HUES64 (cell line): ENCODE measurements at regions not wholly inside any gene's neighbourhood (a gene's known extent, or its start where the extent isn't known, plus 50 kb on each side); places are given as distances from the start of the nearest gene placed in this dataset.

Experiments
- H3K27ac ChIP-seq: 2 replicates; pipeline ENCODE4 v1.7.0; 2013; ENCODE audit warnings: low read depth, low read length, inconsistent platforms
- H3K27me3 ChIP-seq: 2 replicates; pipeline ENCODE4 v1.6.1; 2013; ENCODE audit warnings: mild to moderate bottlenecking, low read length; ENCODE audit not compliant: insufficient read depth
- H3K36me3 ChIP-seq: 2 replicates; pipeline ENCODE4 v1.6.1; 2013; ENCODE audit warnings: mild to moderate bottlenecking, low read length; ENCODE audit not compliant: insufficient read depth
- H3K4me1 ChIP-seq: 2 replicates; pipeline ENCODE4 v1.6.1; 2013; ENCODE audit warnings: mild to moderate bottlenecking, low read length, moderate library complexity; ENCODE audit not compliant: insufficient read depth
- H3K4me3 ChIP-seq: 2 replicates; pipeline ENCODE4 v1.5.1; 2013; ENCODE audit warnings: mild to moderate bottlenecking, low read length, moderate library complexity
- H3K9ac ChIP-seq: 2 replicates; pipeline ENCODE4 v1.6.1; 2013; ENCODE audit warnings: mild to moderate bottlenecking, low read depth, low read length
- H3K9me3 ChIP-seq: 2 replicates; pipeline ENCODE4 v1.6.1; 2013; ENCODE audit warnings: low read depth, low read length; ENCODE audit not compliant: insufficient read depth
- WGBS: fragments of 150-250, 120-280 bp; methylation state at CpG from one replicate; pipeline ENCODE4 v1.1.7; 2013; ENCODE audit warnings: missing lambda C conversion rate; 5-methylcytosine and 5-hydroxymethylcytosine counted together

DNA sequence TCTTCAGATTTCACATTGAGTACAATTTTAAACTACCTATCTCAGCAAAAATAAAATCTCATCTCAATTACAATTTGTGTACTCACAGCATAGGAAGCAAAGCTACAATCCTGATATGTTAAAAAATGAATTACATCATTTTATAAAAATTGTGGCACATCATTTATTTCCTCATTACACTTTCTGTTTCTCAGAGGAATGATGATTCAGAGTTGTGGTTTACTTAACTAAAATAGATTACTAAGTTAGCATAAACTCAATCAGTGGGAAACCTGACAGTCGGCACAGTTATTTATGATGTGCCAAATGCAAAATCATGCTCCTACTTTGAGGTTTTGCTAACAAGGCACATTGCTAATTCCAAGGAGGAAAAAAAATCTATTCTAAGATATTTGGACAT is 325.0 kb downstream of the FBXO8 start:
- no peak overlapping the region for H3K4me3 ChIP-seq
- H3K27me3 ChIP-seq = no peaks in the 10 kb centered on the region
- H3K36me3 ChIP-seq = no peaks in the 10 kb centered on the region
- no peaks in the 10 kb centered on the region for H3K4me1 ChIP-seq
- no peaks in the 10 kb centered on the region for H3K9me3 ChIP-seq
- H3K9ac ChIP-seq = no peak overlapping the region
- 50% methylated on average over 1 of the region's 1 CpG for WGBS
- no peak overlapping the region for H3K27ac ChIP-seq

- H3K9me3 ChIP-seq = no peaks in the 10 kb centered on the region
- H3K9ac ChIP-seq = no peak overlapping the region
- WGBS = 84% methylated on average over 1 of the region's 1 CpG
- no peaks in the 10 kb centered on the region for H3K27me3 ChIP-seq
- no peaks in the 10 kb centered on the region for H3K36me3 ChIP-seq
- H3K4me1 ChIP-seq = no peaks in the 10 kb centered on the region
- no peak overlapping the region for H3K27ac ChIP-seq
- no peak overlapping the region for H3K4me3 ChIP-seq
Observed at GRCh38 chr4:173943547-173943946, 339.9 kb downstream of the FBXO8 start.

- Histone ChIP-seq H3K9me3 (no peaks in the 10 kb centered on the region), H3K4me1 (peaks cover 13% of the 10 kb centered on the region), H3K27ac (no peak overlapping the region), H3K27me3 (no peaks in the 10 kb centered on the region), H3K9ac (no peak overlapping the region), H3K4me3 (no peak overlapping the region), H3K36me3 (no peaks in the 10 kb centered on the region)
- WGBS = 97% methylated on average over 4 of the region's 5 CpGs
Observed at GRCh38 chr4:173940146-173940545, 343.3 kb downstream of the FBXO8 start.

DNA sequence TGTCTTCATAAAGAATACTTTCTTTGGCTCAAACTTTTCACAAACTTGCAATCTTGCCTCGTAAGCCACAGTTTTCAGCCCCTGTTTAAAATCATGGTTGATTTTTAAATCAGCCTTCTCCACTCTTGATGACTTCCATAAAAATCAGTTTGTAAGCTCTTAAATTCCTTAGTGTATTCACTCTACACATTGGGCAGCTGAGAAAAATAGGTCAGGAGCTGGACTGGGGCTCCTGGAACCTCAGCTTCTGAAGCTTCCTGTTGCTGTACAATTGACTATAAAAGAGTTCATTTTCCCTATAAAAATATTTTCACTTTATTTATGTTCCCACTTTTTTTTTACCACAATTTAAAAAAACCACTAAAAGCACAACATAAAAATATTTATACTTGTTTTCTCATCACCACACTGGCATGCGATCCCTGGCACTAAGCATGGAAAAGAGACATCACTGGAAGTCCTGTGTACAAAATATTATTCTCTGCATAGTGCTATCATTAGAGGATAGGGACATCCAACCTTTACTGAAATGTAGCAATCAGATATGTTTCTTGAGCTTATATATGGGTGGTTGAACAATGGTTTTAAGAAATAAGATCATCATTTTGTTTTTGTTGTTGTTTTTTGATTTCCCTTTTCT is 345.7 kb downstream of the FBXO8 start:
- 90% methylated on average over 2 of the region's 2 CpGs for WGBS

DNA sequence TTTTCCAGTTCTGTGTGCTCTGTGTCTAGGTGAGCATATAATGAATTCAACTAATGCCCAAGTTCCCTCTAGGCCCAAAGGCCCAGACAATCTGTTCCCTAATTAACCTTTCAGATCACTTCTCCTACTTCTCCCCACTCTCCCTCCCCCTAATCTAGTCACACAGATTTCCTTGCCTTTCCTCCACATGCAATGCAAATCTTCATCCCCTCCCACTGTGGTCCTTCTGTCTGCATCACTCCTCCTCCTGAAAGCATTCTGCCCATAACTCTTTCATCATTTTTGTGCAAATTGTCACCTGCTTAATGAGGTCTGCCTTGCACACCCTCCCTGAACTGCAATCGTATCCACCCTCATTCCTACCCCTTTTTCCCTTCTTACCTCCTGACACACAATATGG is 346.6 kb downstream of the FBXO8 start:
- 53% methylated on average over 1 of the region's 1 CpG for WGBS

More for the DNA sequence above, 345.7 kb downstream of the FBXO8 start:
- H3K27ac ChIP-seq = no peak overlapping the region
- no peaks in the 10 kb centered on the region for H3K9me3 ChIP-seq
- H3K36me3 ChIP-seq = no peaks in the 10 kb centered on the region
- peaks cover 13% of the 10 kb centered on the region for H3K4me1 ChIP-seq
- no peaks in the 10 kb centered on the region for H3K27me3 ChIP-seq
- no peak overlapping the region for H3K9ac ChIP-seq
- H3K4me3 ChIP-seq = no peak overlapping the region

GRCh38 chr4:173935622-173936405 is 347.7 kb downstream of the FBXO8 start:
- Histone ChIP-seq H3K36me3 (no peaks in the 10 kb centered on the region), H3K4me3 (no peak overlapping the region), H3K9me3 (no peaks in the 10 kb centered on the region), H3K27me3 (no peaks in the 10 kb centered on the region), H3K4me1 (peaks cover 13% of the 10 kb centered on the region), H3K9ac (no peak overlapping the region), H3K27ac (no peak overlapping the region)
- WGBS = 87% methylated on average over 3 of the region's 5 CpGs

More for the DNA sequence above, 346.6 kb downstream of the FBXO8 start:
- no peak overlapping the region for H3K9ac ChIP-seq
- no peaks in the 10 kb centered on the region for H3K9me3 ChIP-seq
- no peaks in the 10 kb centered on the region for H3K36me3 ChIP-seq
- no peak overlapping the region for H3K4me3 ChIP-seq
- H3K4me1 ChIP-seq = peaks cover 13% of the 10 kb centered on the region
- no peaks in the 10 kb centered on the region for H3K27me3 ChIP-seq
- H3K27ac ChIP-seq = no peak overlapping the region

- H3K27me3 ChIP-seq = no peaks in the 10 kb centered on the region
- WGBS = 79% methylated on average over 5 of the region's 5 CpGs
- H3K9ac ChIP-seq = no peak overlapping the region
- H3K4me3 ChIP-seq = no peak overlapping the region
- H3K27ac ChIP-seq = no peak overlapping the region
- no peaks in the 10 kb centered on the region for H3K36me3 ChIP-seq
- H3K4me1 ChIP-seq = peaks cover 13% of the 10 kb centered on the region
- H3K9me3 ChIP-seq = no peaks in the 10 kb centered on the region
Observed at GRCh38 chr4:173934933-173935620, 348.4 kb downstream of the FBXO8 start.

GRCh38 chr4:173934201-173934600 is 349.3 kb downstream of the FBXO8 start:
- H3K4me1 ChIP-seq = peaks cover 13% of the 10 kb centered on the region
- H3K9ac ChIP-seq = no peak overlapping the region
- no peaks in the 10 kb centered on the region for H3K27me3 ChIP-seq
- 82% methylated on average over 2 of the region's 2 CpGs for WGBS
- H3K27ac ChIP-seq = no peak overlapping the region
- no peak overlapping the region for H3K4me3 ChIP-seq
- no peaks in the 10 kb centered on the region for H3K9me3 ChIP-seq
- H3K36me3 ChIP-seq = no peaks in the 10 kb centered on the region

- Histone ChIP-seq H3K27ac (no peak overlapping the region), H3K9me3 (no peaks in the 10 kb centered on the region), H3K4me3 (no peak overlapping the region), H3K27me3 (no peaks in the 10 kb centered on the region), H3K4me1 (peaks cover 12% of the 10 kb centered on the region), H3K36me3 (no peaks in the 10 kb centered on the region), H3K9ac (no peak overlapping the region)
- WGBS = 92% methylated on average over 2 of the region's 2 CpGs
Observed at GRCh38 chr4:173932701-173933100, 350.8 kb downstream of the FBXO8 start.

DNA sequence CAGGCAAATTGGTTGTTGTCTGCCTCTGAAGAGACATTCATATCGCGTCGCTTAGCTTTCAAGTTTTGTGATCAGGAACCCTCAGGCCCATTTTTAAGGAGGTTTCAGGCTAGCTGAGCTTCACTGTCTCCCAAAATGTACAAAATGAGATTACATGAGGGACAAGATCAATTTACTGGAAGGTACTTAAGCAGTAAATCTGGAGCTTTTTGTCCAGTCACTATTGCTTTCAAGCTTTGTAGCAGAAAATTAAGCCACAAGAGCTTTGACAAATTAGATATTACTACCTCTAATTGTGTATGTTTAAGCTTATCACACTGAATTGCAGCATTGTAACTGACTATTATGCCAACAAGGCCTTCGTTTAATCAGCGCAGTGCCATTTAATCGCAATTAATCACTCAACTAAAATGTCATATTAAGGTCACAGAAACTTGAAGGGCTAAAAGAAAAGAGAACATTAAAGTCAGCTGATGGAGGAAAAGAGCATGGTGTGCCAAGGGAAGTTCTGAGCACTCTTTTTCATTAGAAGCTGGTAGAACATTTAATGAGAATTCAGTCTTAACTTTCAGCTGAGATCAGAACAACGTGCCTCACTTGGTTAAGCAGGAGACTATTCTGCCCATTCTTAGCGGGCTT is 353.0 kb downstream of the FBXO8 start:
- H3K27me3 ChIP-seq = no peaks in the 10 kb centered on the region
- H3K9me3 ChIP-seq = no peaks in the 10 kb centered on the region
- WGBS = 90% methylated on average over 8 of the region's 8 CpGs
- H3K36me3 ChIP-seq = no peaks in the 10 kb centered on the region
- no peak overlapping the region for H3K4me3 ChIP-seq
- H3K27ac ChIP-seq = no peak overlapping the region
- no peak overlapping the region for H3K9ac ChIP-seq
- H3K4me1 ChIP-seq = no peaks in the 10 kb centered on the region

- Histone ChIP-seq H3K27me3 (no peaks in the 10 kb centered on the region), H3K27ac (no peak overlapping the region), H3K4me1 (no peaks in the 10 kb centered on the region), H3K9ac (no peak overlapping the region), H3K36me3 (no peaks in the 10 kb centered on the region), H3K9me3 (no peaks in the 10 kb centered on the region), H3K4me3 (no peak overlapping the region)
- whole genome bisulfite sequencing = 98% methylated on average over 3 of the region's 3 CpGs
Observed at GRCh38 chr4:173929921-173930320, 353.5 kb downstream of the FBXO8 start.
